H1 (cell line): ENCODE measurements at regions not wholly inside any gene's neighbourhood (a gene's known extent, or its start where the extent isn't known, plus 50 kb on each side); places are given as distances from the start of the nearest gene placed in this dataset.

Experiments used
- E2F6 ChIP-seq: IDR thresholded peaks from 2 replicates; pipeline ENCODE4 v1.6.1; 2012; ENCODE audit warnings: inconsistent platforms
- GABPA ChIP-seq: IDR thresholded peaks from 2 replicates; pipeline ENCODE4 v1.6.1; 2011; ENCODE audit warnings: mild to moderate bottlenecking, low read length, moderate library complexity, borderline replicate concordance; ENCODE audit not compliant: insufficient read depth
- JUND ChIP-seq: IDR thresholded peaks from 2 replicates; pipeline ENCODE4 v1.6.1; 2011; ENCODE audit warnings: mild to moderate bottlenecking, improper control_type of control experiment, low read length
- RXRA ChIP-seq: IDR thresholded peaks from 2 replicates; pipeline ENCODE4 v1.6.1; 2011; ENCODE audit warnings: low read depth, mild to moderate bottlenecking, low read length, moderate library complexity; ENCODE audit not compliant: insufficient read depth
- SIX5 ChIP-seq: IDR thresholded peaks from 2 replicates; pipeline ENCODE4 v1.6.1; 2011; ENCODE audit warnings: mild to moderate bottlenecking, low read depth, low read length
- SP4 ChIP-seq: IDR thresholded peaks from 2 replicates; pipeline ENCODE4 v1.6.1; 2012; ENCODE audit warnings: low read length, inconsistent platforms

DNA sequence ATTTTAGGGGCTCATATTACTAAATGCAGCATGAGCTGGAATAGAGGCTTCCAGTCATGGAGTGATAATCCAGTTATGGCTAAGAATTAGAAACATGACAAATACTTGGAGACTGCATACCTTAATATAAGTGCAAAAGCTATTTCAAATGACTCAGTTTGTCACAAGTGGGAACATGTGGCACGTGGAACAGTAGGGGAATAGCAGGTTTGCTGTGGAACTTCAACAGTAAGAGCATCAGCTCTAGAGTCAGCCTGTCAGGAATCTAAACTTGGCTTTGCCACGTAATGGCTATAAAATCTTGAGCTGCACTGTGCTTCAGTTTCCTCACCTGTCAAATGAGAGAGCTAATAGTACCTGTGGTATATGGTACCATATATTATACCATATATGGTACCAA is 62.1 kb downstream of the HTR1B start (continued):
- TF ChIP-seq GABPA (no peak), RXRA (no peak), SIX5 (no peak), E2F6 (no peak), JUND (no peak), SP4 (no peak)
